Activated CD4-positive, CD25-positive, alpha-beta regulatory T cell treated with anti-CD3 and anti-CD28 coated beads, Interleukin-2, amount 50 U/mL, for 24 hours (primary cell): ENCODE measurements at regions not wholly inside any gene's neighbourhood (a gene's known extent, or its start where the extent isn't known, plus 50 kb on each side); places are given as distances from the start of the nearest gene placed in this dataset.
"Not testable (repeated sequence)": the region's sequence is repeated elsewhere in the genome, so short reads cannot be mapped to it uniquely, and the experiment has no call there.

Experiments
- ATAC-seq, 2 donors: fragments of 150-1000 bp; cut with Tn5 transposase; one replicate each; pipeline ENCODE4 v1.10.0; 2021; ENCODE audit warnings: mild to moderate bottlenecking in 1 of 2, moderate library complexity in 1 of 2

DNA sequence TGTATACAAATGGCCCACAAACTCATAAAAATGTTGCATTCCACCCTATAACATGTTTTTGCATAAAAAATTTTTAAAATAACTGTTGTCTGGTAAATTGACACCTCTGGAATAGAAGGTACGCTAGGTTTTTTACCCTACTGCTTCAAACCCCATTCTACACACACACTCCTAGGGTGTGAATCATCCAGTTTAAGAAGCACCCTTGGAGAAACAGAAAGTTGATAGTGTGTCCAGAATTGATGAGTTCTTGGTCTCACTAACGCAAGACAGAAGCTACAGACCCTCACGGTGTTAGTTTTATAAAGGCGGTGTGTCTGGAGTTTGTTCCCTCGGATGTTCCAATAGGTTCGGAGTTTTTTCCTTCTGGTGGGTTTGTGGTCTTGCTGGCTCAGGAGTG is 158.5 kb downstream of the KLRB1 start:
- ATAC-seq, result no peak

DNA sequence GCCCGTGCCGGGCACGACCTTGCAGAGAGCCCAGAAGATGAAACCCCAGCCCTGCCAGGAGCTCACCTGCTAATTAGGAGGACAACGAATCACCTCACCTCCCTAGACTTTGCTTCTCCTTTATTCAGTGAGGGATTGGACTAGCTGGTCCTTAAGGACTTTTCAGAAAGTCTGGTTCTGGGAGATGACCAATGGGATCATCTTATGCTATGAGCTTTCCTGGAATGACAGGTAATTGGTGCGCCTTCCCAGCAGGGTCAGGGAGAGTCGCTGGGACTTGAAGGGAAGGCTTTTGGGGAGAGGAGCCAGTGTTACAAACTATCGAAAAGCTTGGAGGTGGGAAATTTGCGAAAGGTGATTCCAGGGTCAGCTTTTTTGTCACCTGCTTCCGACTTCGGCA is 159.1 kb downstream of the KLRB1 start:
- ATAC-seq, result not testable (repeated sequence)

DNA sequence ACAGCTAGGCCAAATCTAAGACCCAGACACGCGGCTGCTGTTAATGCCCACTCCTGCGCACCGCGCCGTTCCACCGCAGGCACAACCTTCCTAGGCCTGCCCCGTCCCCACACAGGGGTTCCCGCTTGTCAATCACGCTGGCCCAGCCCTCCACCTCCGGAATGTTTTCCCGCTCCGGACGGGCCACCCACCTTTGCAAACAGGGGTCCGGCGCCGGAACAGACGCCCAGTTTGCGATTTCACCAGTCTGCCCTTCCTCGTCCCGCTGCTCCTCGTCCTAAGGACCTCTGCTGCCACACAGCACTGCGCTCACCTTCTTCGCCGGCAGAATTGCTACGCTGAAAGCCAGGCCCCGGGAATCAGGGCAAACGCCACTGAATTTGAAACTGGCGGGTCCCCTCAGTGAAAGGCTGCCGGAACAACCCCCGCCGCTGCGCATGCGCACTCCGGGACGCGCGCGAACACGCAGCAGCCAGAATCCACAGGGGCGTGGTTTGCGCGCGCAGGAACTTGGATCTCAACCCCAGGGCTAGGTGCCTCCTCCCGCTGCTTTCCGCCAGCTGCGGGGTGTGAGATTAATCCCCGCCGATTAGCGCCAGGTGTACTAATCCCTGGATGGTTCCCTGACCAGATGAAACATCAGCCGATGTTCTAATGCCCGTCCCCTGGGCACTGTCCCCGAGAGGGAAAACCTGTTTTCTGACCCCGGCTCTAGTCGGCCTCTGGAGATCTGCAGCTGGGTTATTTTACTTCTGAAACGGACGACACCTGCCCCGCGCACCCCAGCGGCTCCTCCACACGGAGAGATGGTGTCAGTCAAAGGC is 159.7 kb downstream of the KLRB1 start:
- ATAC-seq, result peak; percentile 88 to 89

GRCh38 chr12:9446883-9447761 is 160.6 kb downstream of the KLRB1 start:
- not testable (repeated sequence) for ATAC-seq

DNA sequence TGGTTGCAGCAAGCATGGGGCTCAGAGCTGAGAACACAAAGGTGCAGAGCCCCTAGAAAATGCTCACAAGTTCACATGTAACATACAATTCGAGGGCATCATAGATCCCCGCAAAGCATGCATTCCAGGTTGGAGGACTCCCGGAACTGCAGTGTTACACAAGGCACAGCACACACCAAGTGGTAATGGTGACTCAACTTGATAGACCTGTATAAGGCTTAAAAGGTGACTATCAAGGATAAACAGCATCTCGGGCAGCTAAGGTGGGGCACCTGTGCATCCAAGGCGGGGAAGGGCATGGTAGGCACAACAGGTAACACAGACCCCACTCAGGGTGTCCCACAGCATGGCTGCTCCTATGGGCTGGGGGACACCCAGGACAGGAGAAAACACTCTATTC is 167.3 kb downstream of the KLRB1 start:
- ATAC-seq, result not testable (repeated sequence)

GRCh38 chr12:9435682-9436081 is 172.0 kb downstream of the KLRB1 start:
- ATAC-seq, result peak in 1 of 2 donors; percentile 63

DNA sequence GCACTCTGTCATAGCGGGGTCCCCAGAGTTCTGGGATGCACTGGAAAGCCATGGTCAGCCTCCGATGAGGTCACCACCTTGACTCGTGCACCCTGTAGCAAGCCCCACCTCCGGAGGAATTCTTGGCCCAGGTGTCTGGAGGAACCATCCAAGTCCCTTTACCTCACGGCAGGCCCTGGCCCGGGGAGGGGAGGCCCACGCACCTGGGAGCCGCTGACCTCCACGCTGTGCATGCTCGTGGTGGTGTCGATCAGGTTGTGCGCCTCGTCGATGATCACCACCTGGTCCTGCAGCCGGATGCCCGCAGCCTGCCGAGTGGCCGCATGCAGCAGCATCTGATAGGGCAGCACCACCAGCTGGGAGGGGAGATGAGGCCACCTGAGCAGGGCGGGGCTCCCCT is 177.3 kb downstream of the KLRB1 start:
- ATAC-seq, result not testable (repeated sequence)

DNA sequence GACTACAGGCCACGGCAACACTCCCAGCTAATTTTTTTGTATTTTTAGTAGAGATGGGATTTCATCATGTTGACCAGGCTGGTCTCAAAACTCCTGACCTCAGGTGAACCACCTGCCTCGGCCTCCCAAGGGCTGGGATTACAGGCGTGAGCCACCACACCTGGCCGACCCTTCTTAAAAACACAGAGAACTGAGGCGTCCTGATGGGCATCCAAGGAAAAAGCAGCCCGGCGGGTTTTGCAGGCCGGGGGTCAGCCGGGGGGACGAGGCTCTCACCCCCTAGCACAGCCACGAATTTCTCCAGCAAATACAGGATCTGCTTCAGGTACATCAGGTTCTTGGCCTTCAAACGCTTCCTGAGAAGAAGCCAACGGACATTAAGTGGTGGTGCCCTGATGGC is 178.9 kb downstream of the KLRB1 start:
- ATAC-seq, result not testable (repeated sequence)

GRCh38 chr12:9425429-9425828 is 182.3 kb downstream of the KLRB1 start:
- ATAC-seq, result not testable (repeated sequence)

GRCh38 chr12:9424175-9424740 is 183.5 kb downstream of the KLRB1 start:
- not testable (repeated sequence) for ATAC-seq

- ATAC-seq, result not testable (repeated sequence)
Measured at GRCh38 chr12:9422689-9423088, 185.0 kb downstream of the KLRB1 start.

- not testable (repeated sequence) for ATAC-seq
Measured at GRCh38 chr12:9421520-9422086, 186.1 kb downstream of the KLRB1 start.

GRCh38 chr12:9420817-9421519 is 186.7 kb downstream of the KLRB1 start:
- ATAC-seq, result not testable (repeated sequence)

GRCh38 chr12:9418669-9419041 is 189.1 kb downstream of the KLRB1 start:
- ATAC-seq, result not testable (repeated sequence)

- ATAC-seq, result peak in 1 of 2 donors; percentile 11
Measured at GRCh38 chr12:9417947-9418668, 189.6 kb downstream of the KLRB1 start.

- not testable (repeated sequence) for ATAC-seq
Measured at GRCh38 chr12:9417341-9417740, 190.4 kb downstream of the KLRB1 start.

- ATAC-seq, result not testable (repeated sequence)
Measured at GRCh38 chr12:9416346-9416745, 191.4 kb downstream of the KLRB1 start.

GRCh38 chr12:9415898-9416297 is 191.8 kb downstream of the KLRB1 start:
- ATAC-seq, result not testable (repeated sequence)

- not testable (repeated sequence) for ATAC-seq
Measured at GRCh38 chr12:9413862-9414261, 193.9 kb downstream of the KLRB1 start.

- not testable (repeated sequence) for ATAC-seq
Measured at GRCh38 chr12:9412459-9412858, 195.3 kb downstream of the KLRB1 start.

GRCh38 chr12:9411616-9412268 is 196.0 kb downstream of the KLRB1 start:
- ATAC-seq, result not testable (repeated sequence)
